MM.1S (cell line): ENCODE measurements at regions not wholly inside any gene's neighbourhood (a gene's known extent, or its start where the extent isn't known, plus 50 kb on each side); places are given as distances from the start of the nearest gene placed in this dataset.

ENCODE experiments used
- EZH2 ChIP-seq: fragments of 300-600 bp; sonication (generic); optimal IDR thresholded peaks from 2 replicates; pipeline ENCODE3; 2017; ENCODE audit warnings: low read depth, mild to moderate bottlenecking, antibody characterized with exemption, low read length, mixed read lengths
- EZH2phosphoT487 ChIP-seq: fragments of 300-600 bp; sonication (generic); IDR thresholded peaks from 2 replicates; pipeline ENCODE4 v1.6.1; 2018; ENCODE audit warnings: antibody characterized with exemption, low read length
- TF ChIP-seq, protein P1 (sequence below): fragments of 300-600 bp; sonication (generic); IDR thresholded peaks from 2 replicates; pipeline ENCODE4 v1.5.1; 2016; ENCODE audit warnings: antibody characterized with exemption, low read length, mixed read lengths

DNA sequence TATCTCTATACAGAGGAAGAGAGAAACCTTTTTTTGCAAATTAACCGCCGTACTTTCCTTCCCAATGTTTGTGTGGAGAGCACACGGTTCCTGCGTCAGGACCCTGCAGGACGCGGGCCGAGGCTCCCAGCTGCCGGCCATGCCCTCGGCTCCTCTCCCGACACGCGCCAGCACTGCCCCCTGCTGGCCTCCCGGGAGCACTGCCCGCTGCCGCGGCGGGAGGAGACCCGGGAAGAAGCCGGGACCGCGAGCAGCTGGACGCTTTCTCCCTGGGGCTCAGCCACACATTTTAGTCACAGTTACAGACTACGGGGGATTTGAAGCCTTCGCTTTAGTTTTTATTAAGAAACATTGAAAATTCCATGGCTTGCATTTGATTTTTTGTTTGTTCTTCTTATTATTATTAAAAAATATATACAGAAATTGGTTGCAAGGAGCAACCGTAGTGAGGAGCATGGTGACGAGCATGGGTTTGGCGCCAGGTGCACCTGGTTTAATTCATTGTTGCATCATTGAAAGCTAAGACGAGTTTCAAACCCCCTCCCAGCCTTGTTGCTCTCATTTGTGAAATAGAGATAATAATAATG lies 401.2 kb downstream of the GALR1 start:
- TF ChIP-seq, protein P1, sequence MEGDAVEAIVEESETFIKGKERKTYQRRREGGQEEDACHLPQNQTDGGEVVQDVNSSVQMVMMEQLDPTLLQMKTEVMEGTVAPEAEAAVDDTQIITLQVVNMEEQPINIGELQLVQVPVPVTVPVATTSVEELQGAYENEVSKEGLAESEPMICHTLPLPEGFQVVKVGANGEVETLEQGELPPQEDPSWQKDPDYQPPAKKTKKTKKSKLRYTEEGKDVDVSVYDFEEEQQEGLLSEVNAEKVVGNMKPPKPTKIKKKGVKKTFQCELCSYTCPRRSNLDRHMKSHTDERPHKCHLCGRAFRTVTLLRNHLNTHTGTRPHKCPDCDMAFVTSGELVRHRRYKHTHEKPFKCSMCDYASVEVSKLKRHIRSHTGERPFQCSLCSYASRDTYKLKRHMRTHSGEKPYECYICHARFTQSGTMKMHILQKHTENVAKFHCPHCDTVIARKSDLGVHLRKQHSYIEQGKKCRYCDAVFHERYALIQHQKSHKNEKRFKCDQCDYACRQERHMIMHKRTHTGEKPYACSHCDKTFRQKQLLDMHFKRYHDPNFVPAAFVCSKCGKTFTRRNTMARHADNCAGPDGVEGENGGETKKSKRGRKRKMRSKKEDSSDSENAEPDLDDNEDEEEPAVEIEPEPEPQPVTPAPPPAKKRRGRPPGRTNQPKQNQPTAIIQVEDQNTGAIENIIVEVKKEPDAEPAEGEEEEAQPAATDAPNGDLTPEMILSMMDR, result peak; percentile 93
- TF ChIP-seq EZH2 (no peak), EZH2phosphoT487 (no peak)
